ENCODE measurements at regions not wholly inside any gene's neighbourhood (a gene's known extent, or its start where the extent isn't known, plus 50 kb on each side); places are given as distances from the start of the nearest gene placed in this dataset.

- Histone ChIP-seq H3K27ac (no peak overlapping the region), H3K9me3 (no peaks in the 10 kb centered on the region), H3K4me3 (no peak overlapping the region), H3K4me1 (no peaks in the 10 kb centered on the region), H3K27me3 (no peaks in the 10 kb centered on the region), H3K36me3 (no peaks in the 10 kb centered on the region)
- DNase-seq, result no peak
- TF ChIP-seq POLR2A (IDR thresholded peaks at IDR 0.05) (no peak), CTCF (IDR thresholded peaks at IDR 0.05) (no peak)
These were observed 128.7 kb downstream of the C5orf15 start for GRCh38 chr5:133839721-133840120.

GRCh38 chr5:133839090-133839489 lies 129.3 kb downstream of the C5orf15 start:
- DNase-seq, result no peak
- no peak overlapping the region for H3K27ac ChIP-seq
- H3K27me3 ChIP-seq, result no peaks in the 10 kb centered on the region
- H3K4me1 ChIP-seq, result no peaks in the 10 kb centered on the region
- TF ChIP-seq POLR2A (IDR thresholded peaks at IDR 0.05) (no peak), CTCF (IDR thresholded peaks at IDR 0.05) (no peak)
- H3K9me3 ChIP-seq, result no peaks in the 10 kb centered on the region
- no peak overlapping the region for H3K4me3 ChIP-seq
- no peaks in the 10 kb centered on the region for H3K36me3 ChIP-seq

GRCh38 chr5:133838286-133838685 lies 130.1 kb downstream of the C5orf15 start:
- TF ChIP-seq CTCF (IDR thresholded peaks at IDR 0.05), result no peak
- no peak for TF ChIP-seq POLR2A (IDR thresholded peaks at IDR 0.05)
- DNase-seq, result no peak
- H3K9me3 ChIP-seq, result no peaks in the 10 kb centered on the region
- H3K27me3 ChIP-seq, result no peaks in the 10 kb centered on the region
- no peaks in the 10 kb centered on the region for H3K4me1 ChIP-seq
- H3K27ac ChIP-seq, result no peak overlapping the region
- H3K4me3 ChIP-seq, result no peak overlapping the region
- no peaks in the 10 kb centered on the region for H3K36me3 ChIP-seq

- no peak for TF ChIP-seq CTCF (IDR thresholded peaks at IDR 0.05)
- no peak for TF ChIP-seq POLR2A (IDR thresholded peaks at IDR 0.05)
- no peaks in the 10 kb centered on the region for H3K36me3 ChIP-seq
- no peaks in the 10 kb centered on the region for H3K27me3 ChIP-seq
- H3K9me3 ChIP-seq, result no peaks in the 10 kb centered on the region
- no peaks in the 10 kb centered on the region for H3K4me1 ChIP-seq
- no peak overlapping the region for H3K4me3 ChIP-seq
- no peak overlapping the region for H3K27ac ChIP-seq
- peak in 1 of 3 donors; percentile 43 for DNase-seq
These were observed 136.8 kb downstream of the C5orf15 start for GRCh38 chr5:133831491-133832224.

- peak in 1 of 3 donors; percentile 9 for DNase-seq
- H3K27me3 ChIP-seq, result no peaks in the 10 kb centered on the region
- no peaks in the 10 kb centered on the region for H3K9me3 ChIP-seq
- TF ChIP-seq POLR2A (IDR thresholded peaks at IDR 0.05) (no peak), CTCF (IDR thresholded peaks at IDR 0.05) (no peak)
- no peaks in the 10 kb centered on the region for H3K4me1 ChIP-seq
- no peaks in the 10 kb centered on the region for H3K36me3 ChIP-seq
- no peak overlapping the region for H3K27ac ChIP-seq
- no peak overlapping the region for H3K4me3 ChIP-seq
These were observed 137.5 kb downstream of the C5orf15 start for GRCh38 chr5:133830911-133831310.
